ENCODE measurements at regions not wholly inside any gene's neighbourhood (a gene's known extent, or its start where the extent isn't known, plus 50 kb on each side); places are given as distances from the start of the nearest gene placed in this dataset.

DNA sequence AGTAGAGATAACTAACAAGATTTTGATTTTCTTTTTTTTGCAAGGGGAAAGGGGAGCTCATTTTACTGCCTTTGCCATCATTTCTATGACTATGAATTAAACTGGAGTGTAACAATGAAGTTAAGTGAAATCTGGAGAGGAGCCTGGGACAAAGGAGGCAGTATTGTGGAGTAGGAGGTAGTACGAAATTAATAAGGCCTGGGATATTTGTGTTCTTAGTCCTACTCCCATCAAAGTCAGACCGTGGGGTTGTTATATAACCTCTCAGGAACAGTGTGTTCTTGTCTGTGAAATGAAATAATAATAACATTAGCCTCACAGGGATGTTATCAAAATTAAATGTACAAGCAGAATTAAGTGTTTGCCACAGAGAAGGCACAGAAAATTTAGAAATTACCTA lies 204.3 kb upstream of the EMCN start:
- DNase-seq (ENCODE audit: low read depth), result no peak

DNA sequence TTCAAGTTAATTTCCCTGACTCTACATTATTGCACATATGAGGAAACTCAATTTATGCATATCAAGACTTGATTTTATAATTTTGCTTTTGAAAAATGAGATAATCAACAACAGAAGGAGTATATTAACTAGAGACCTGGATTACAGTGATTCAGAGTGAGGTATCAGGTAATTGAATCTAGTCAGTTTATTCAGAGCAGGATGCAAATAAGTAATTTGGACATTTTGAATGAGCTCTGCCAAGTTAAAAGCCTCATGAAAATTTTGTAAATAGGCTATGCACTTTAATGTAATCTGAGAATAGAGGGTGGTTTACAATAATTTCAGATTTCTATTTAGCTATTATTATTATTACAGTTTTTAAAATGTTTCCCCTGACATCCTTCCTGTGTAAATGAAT lies 203.7 kb upstream of the EMCN start:
- DNase-seq (ENCODE audit: low read depth), result no peak

GRCh38 chr4:100721077-100721476 lies 203.3 kb upstream of the EMCN start:
- no peak for DNase-seq (ENCODE audit: low read depth)

- DNase-seq (ENCODE audit: low read depth), result no peak
Measured at GRCh38 chr4:100716416-100716815, 198.6 kb upstream of the EMCN start.

DNA sequence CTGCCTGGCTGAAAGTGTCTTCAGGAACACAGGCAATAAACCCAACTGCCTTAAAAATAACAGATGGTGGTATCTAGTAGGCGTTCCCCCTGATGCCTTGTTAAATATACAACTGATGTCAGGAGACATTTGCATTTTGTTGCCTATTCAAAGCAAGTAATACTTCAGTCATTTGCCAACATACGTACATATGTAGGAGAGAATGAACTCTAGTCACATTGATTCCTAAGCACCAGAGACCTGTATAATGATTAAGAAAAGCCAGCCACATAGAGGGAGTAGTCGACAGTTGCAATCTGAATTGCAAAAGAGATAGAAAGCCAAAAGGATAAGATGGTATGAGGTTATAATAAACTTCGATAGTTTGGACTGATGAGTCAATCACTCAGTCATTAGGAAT lies 191.0 kb upstream of the EMCN start:
- no peak for DNase-seq (ENCODE audit: low read depth)

GRCh38 chr4:100707786-100708185 lies 190.0 kb upstream of the EMCN start:
- DNase-seq (ENCODE audit: low read depth), result no peak

- DNase-seq (ENCODE audit: low read depth), result no peak
Measured at GRCh38 chr4:100696531-100696930, 178.7 kb upstream of the EMCN start.

DNA sequence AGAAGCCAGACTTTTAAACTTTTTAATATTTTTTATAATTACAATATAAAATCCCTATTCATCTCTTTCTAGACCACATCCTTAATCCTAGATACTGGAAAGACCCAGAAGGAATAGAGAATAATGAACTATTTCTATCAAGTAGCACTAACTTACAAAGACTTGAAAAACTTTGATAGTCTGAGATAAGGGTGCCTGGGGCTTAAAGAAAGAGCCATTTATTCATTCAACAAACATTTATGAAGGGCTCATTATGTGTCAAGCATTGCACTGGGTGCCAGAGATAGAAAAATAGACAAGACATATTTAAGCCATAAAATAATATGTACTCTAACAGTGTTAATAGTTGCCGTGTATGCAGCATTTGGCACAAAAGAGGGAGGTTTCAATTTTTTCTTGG lies 178.0 kb upstream of the EMCN start:
- DNase-seq (ENCODE audit: low read depth), result no peak

DNA sequence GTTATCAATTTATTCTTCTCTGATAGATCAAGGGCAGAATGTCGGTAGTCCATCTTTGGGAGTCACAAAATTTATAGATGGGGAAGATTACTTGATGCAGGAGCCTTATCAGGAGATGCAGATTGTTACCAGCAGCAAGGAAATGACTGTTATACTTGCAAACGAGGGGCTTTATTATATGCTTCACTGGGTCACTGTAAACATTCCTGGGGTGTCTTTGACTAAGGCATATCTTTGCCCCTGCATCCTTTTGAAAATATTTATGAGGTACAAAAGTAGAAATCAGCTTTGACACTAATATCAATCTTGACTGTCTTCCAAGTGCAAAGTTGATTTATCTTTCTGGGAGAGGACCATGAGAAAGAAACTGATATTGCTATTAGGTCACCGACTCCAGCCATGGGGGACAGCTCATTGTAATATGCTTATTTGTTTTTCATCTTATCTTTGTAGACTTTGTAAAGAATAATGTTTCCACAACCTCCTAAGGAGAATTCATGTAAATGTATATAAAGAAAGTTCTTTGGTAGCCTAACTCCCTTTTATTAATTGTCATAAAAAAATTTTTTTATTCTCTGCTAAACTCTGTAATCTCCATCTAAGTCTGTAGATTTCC lies 177.3 kb upstream of the EMCN start:
- no peak for DNase-seq (ENCODE audit: low read depth)

DNA sequence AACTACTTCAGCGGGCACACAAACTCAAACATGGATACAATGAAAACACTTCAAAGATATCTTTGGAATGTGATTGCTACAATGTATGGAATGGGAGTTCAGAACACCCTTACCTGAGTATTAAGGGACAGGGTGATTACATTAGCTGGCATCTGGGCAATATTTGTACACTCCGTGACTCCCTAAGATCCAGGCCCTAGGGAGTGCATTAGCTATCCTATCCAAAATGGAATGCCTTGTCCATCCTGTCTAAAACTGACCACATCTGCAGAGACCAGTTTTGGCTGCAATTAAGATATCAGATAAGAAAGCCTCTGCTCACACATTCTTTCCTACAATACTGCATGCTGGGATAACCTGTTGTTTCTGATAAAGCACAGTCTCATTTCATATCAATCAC lies 176.6 kb upstream of the EMCN start:
- no peak for DNase-seq (ENCODE audit: low read depth)

GRCh38 chr4:100690812-100691211 lies 173.0 kb upstream of the EMCN start:
- DNase-seq (ENCODE audit: low read depth), result no peak

DNA sequence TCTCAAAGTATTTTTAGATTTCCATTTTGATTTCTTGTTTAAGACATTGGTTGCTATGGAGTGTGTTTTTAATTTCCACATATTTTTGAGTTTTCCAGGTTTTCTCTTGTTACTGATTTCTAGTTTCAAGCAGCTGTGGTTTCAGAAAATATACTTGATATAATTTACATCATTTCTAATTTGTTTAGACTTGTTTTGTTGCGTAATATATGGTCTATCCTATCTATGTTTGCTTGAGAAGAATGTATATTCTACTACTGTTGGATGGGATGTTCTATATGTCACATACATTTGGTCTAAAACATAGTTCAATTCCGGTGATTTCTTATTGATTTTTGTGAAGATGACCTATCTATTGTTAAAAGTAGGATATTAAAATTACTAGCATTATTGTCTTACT lies 170.5 kb upstream of the EMCN start:
- DNase-seq (ENCODE audit: low read depth), result no peak

GRCh38 chr4:100682477-100683218 lies 164.8 kb upstream of the EMCN start:
- DNase-seq (ENCODE audit: low read depth), result no peak

GRCh38 chr4:100681289-100681688 lies 163.5 kb upstream of the EMCN start:
- DNase-seq (ENCODE audit: low read depth), result no peak

DNA sequence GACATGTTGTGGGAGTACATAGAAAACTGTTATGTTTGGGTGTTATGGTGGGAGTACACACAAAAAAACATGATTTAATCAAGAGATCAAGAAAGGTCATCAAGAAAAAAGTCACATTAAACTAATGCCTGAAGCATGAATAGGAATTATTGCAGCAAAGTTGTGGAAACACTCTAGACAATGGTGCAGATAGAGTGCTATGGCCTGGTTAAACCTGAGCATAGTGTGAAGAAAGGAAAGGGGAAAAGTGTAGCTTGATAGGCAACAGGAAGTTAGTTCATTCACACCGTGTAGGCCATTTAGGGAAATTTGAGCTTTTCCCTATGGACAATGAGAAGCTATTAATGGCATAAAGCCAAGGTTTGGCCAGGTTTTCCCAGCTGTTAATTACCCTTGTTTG lies 162.1 kb upstream of the EMCN start:
- no peak for DNase-seq (ENCODE audit: low read depth)

- DNase-seq (ENCODE audit: low read depth), result no peak
Measured at GRCh38 chr4:100674976-100675375, 157.2 kb upstream of the EMCN start.

- peak; percentile 20 for DNase-seq (ENCODE audit: low read depth)
Measured at GRCh38 chr4:100657187-100657586, 139.4 kb upstream of the EMCN start.

DNA sequence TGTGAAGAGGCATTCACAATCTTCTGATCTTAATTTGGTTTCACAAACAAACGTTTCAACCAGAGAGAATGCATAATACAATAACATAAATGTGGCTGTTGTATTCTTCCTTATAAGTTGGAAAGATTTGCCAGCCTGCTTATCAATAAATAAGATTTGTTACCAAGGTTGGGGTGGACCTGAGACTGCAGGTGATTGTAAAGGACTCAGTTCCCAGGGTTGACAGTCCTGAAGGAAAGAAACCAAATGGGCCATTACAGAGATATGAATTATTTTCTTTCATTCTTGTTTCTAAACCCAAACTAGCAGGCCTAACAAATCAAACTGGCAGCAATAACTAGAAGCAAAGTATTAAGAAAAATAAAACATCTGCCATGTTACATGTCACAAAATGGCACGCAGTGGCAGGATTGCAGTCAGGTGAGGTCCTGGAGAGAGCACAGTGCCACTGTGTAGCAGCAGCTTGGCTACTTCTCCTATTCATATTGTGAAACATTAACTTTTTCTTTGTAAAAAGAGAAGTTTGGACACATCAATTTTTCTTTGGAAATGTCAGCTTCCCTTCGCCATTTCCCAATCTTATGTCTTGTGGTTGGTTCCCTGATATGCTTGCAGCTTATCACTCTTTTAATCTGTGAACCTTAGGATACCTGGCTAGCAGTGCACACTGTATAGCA lies 133.8 kb upstream of the EMCN start:
- no peak for DNase-seq (ENCODE audit: low read depth)

- DNase-seq (ENCODE audit: low read depth), result no peak
Measured at GRCh38 chr4:100649417-100649816, 131.6 kb upstream of the EMCN start.

DNA sequence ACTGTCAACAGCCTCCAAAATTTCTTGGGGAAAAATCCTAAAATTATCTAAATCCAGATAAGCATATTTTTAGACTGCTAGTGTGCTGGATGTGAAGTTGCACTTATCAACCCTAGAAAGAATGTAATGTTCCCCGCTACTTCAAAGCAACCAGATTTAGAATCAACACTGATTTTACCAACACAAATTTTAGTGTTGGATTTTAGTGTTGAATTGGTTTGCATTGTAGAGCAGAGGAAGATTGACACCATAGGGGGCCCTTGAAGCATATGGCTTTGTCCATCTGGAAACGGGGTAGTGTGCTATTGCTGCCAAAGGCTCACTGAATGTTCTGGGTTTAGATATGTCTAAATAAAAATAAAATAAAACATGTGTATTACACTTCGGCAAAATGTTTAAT lies 126.3 kb upstream of the EMCN start:
- DNase-seq (ENCODE audit: low read depth), result no peak

GRCh38 chr4:100641336-100641735 lies 123.5 kb upstream of the EMCN start:
- DNase-seq (ENCODE audit: low read depth), result no peak

- no peak for DNase-seq (ENCODE audit: low read depth)
Measured at GRCh38 chr4:100635899-100636298, 118.1 kb upstream of the EMCN start.

- no peak for DNase-seq (ENCODE audit: low read depth)
Measured at GRCh38 chr4:100633269-100633668, 115.4 kb upstream of the EMCN start.

DNA sequence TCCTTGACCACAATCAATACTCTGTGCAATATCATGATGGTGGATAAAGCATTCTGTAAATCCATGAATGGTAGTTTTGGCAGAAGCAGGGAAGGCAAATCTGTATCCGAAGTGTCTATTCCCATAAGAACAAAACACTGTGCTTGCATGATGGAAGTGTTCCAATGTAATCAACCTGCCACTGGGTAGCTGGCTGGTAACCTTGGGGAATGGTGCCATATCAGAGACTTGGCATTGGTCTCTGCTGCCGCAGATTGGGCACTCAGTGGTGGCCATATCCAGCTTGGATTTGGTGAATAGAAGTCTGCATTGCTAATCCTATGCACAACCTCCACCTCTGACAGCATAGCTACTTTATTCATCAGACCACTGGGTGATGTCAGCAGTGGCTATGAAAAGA lies 114.3 kb upstream of the EMCN start:
- DNase-seq (ENCODE audit: low read depth), result no peak
